ENCODE measurements at regions not wholly inside any gene's neighbourhood (a gene's known extent, or its start where the extent isn't known, plus 50 kb on each side); places are given as distances from the start of the nearest gene placed in this dataset.

DNA sequence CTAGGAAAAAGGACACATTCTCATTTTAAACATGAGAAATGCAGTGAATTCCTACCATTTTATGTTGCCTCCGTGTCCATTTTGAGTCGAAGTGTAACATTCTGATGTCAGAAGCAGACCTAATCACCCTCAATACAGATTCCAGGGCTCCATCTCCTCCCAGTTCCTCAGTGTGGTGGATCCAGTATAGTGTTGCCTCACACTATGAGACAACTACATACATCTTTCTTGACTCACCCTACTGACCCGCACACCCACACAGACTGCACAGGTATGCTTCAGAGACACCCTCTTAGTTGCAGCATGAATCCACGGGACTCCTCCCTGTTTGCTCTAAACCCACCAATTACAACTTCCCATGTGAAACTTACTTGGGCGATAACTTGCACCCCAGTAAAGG is 564.9 kb downstream of the SEMA5A start:
- DNase-seq (ENCODE audit: low read depth in 2 of 2) = no peak

DNA sequence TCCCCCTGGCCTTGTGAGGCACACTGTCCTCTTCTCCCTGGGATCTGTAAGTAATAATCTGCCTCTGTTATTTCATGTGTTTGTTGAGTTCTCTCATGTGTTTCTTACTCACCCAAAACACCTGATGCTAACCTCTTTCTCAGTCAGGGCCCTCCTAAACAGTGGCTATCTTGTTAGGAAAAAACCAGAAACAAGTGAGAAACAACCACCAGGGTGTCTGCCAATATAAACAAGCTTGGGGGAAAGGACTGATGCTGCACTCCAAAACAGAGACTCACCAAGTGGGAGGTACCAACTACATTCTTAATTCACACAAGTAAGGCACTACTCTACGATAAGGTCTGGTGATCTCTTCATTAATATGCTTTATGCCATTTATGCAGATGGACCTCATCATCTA is 564.4 kb downstream of the SEMA5A start:
- no peak for DNase-seq (ENCODE audit: low read depth in 2 of 2)

GRCh38 chr5:8984386-8984785 is 561.5 kb downstream of the SEMA5A start:
- DNase-seq (ENCODE audit: low read depth in 2 of 2) = no peak
